ENCODE measurements at regions not wholly inside any gene's neighbourhood (a gene's known extent, or its start where the extent isn't known, plus 50 kb on each side); places are given as distances from the start of the nearest gene placed in this dataset.

- DNase-seq (no peak), ATAC-seq (no peak)
- Mint-ChIP-seq H3K27ac (no peak overlapping the region), H3K27me3 (no peaks in the 10 kb centered on the region), H3K9me3 (peaks cover 4% of the 10 kb centered on the region), H3K4me3 (no peak overlapping the region), H3K4me1 (no peaks in the 10 kb centered on the region), H3K36me3 (ENCODE audit: low read depth) (no peaks in the 10 kb centered on the region)
Observed at GRCh38 chr15:95726891-95727290, 603.6 kb upstream of the NR2F2 start.

- H3K27me3 Mint-ChIP-seq, result no peaks in the 10 kb centered on the region
- no peak overlapping the region for H3K27ac Mint-ChIP-seq
- peak; percentile 62 for ATAC-seq
- no peak overlapping the region for H3K4me3 Mint-ChIP-seq
- peaks cover 30% of the 10 kb centered on the region for H3K4me1 Mint-ChIP-seq
- peaks cover 25% of the 10 kb centered on the region for H3K9me3 Mint-ChIP-seq
- peak; percentile 3 for DNase-seq
- peaks cover 2% of the 10 kb centered on the region for H3K36me3 Mint-ChIP-seq (ENCODE audit: low read depth)
Observed at GRCh38 chr15:95733931-95734330, 596.6 kb upstream of the NR2F2 start.

GRCh38 chr15:95734422-95735316 lies 595.8 kb upstream of the NR2F2 start:
- H3K27ac Mint-ChIP-seq, result peak overlapping the region; percentile 36
- peak overlapping the region; percentile 6 for H3K4me3 Mint-ChIP-seq
- H3K27me3 Mint-ChIP-seq, result no peaks in the 10 kb centered on the region
- peaks cover 30% of the 10 kb centered on the region for H3K4me1 Mint-ChIP-seq
- H3K36me3 Mint-ChIP-seq (ENCODE audit: low read depth), result peaks cover 2% of the 10 kb centered on the region
- DNase-seq (no peak), ATAC-seq (no peak)
- H3K9me3 Mint-ChIP-seq, result peaks cover 25% of the 10 kb centered on the region

- Mint-ChIP-seq H3K4me3 (no peak overlapping the region), H3K9me3 (peaks cover 25% of the 10 kb centered on the region), H3K27me3 (no peaks in the 10 kb centered on the region), H3K36me3 (ENCODE audit: low read depth) (peaks cover 2% of the 10 kb centered on the region), H3K4me1 (peaks cover 40% of the 10 kb centered on the region), H3K27ac (no peak overlapping the region)
- DNase-seq, result no peak
- no peak for ATAC-seq
Observed at GRCh38 chr15:95737060-95737459, 593.4 kb upstream of the NR2F2 start.

- H3K4me1 Mint-ChIP-seq, result peaks cover 32% of the 10 kb centered on the region
- no peaks in the 10 kb centered on the region for H3K27me3 Mint-ChIP-seq
- no peaks in the 10 kb centered on the region for H3K36me3 Mint-ChIP-seq (ENCODE audit: low read depth)
- DNase-seq (no peak), ATAC-seq (no peak)
- H3K27ac Mint-ChIP-seq, result no peak overlapping the region
- peaks cover 37% of the 10 kb centered on the region for H3K9me3 Mint-ChIP-seq
- H3K4me3 Mint-ChIP-seq, result no peak overlapping the region
Observed at GRCh38 chr15:95739131-95739530, 591.4 kb upstream of the NR2F2 start.

- DNase-seq (no peak), ATAC-seq (no peak)
- Mint-ChIP-seq H3K27ac (no peak overlapping the region), H3K9me3 (peaks cover 15% of the 10 kb centered on the region), H3K4me3 (no peak overlapping the region), H3K4me1 (peaks cover 13% of the 10 kb centered on the region), H3K27me3 (no peaks in the 10 kb centered on the region), H3K36me3 (ENCODE audit: low read depth) (no peaks in the 10 kb centered on the region)
Observed at GRCh38 chr15:95741830-95742229, 588.7 kb upstream of the NR2F2 start.

GRCh38 chr15:95742256-95742655 lies 588.2 kb upstream of the NR2F2 start:
- no peak for ATAC-seq
- peaks cover 12% of the 10 kb centered on the region for H3K9me3 Mint-ChIP-seq
- H3K4me1 Mint-ChIP-seq, result peaks cover 13% of the 10 kb centered on the region
- H3K27ac Mint-ChIP-seq, result no peak overlapping the region
- no peaks in the 10 kb centered on the region for H3K36me3 Mint-ChIP-seq (ENCODE audit: low read depth)
- H3K4me3 Mint-ChIP-seq, result no peak overlapping the region
- no peaks in the 10 kb centered on the region for H3K27me3 Mint-ChIP-seq
- no peak for DNase-seq

- Mint-ChIP-seq H3K27me3 (no peaks in the 10 kb centered on the region), H3K4me1 (peaks cover 13% of the 10 kb centered on the region), H3K36me3 (ENCODE audit: low read depth) (no peaks in the 10 kb centered on the region), H3K4me3 (no peak overlapping the region), H3K9me3 (peaks cover 12% of the 10 kb centered on the region), H3K27ac (no peak overlapping the region)
- no peak for ATAC-seq
- no peak for DNase-seq
Observed at GRCh38 chr15:95742836-95743235, 587.7 kb upstream of the NR2F2 start.

GRCh38 chr15:95757171-95757570 lies 573.3 kb upstream of the NR2F2 start:
- ATAC-seq, result no peak

GRCh38 chr15:95758451-95758850 lies 572.0 kb upstream of the NR2F2 start:
- no peak overlapping the region for H3K27ac Mint-ChIP-seq
- no peaks in the 10 kb centered on the region for H3K27me3 Mint-ChIP-seq
- no peak for ATAC-seq
- no peak for DNase-seq
- H3K9me3 Mint-ChIP-seq, result no peaks in the 10 kb centered on the region
- no peaks in the 10 kb centered on the region for H3K36me3 Mint-ChIP-seq (ENCODE audit: low read depth)
- no peak overlapping the region for H3K4me3 Mint-ChIP-seq
- H3K4me1 Mint-ChIP-seq, result no peaks in the 10 kb centered on the region

More at GRCh38 chr15:95757171-95757570, 573.3 kb upstream of the NR2F2 start:
- Mint-ChIP-seq H3K4me3 (no peak overlapping the region), H3K9me3 (no peaks in the 10 kb centered on the region), H3K27ac (no peak overlapping the region), H3K27me3 (no peaks in the 10 kb centered on the region), H3K36me3 (ENCODE audit: low read depth) (no peaks in the 10 kb centered on the region), H3K4me1 (no peaks in the 10 kb centered on the region)
- no peak for DNase-seq

- DNase-seq (no peak), ATAC-seq (no peak)
- Mint-ChIP-seq H3K27me3 (no peaks in the 10 kb centered on the region), H3K27ac (no peak overlapping the region), H3K9me3 (no peaks in the 10 kb centered on the region), H3K36me3 (ENCODE audit: low read depth) (no peaks in the 10 kb centered on the region), H3K4me3 (no peak overlapping the region), H3K4me1 (no peaks in the 10 kb centered on the region)
Observed at GRCh38 chr15:95758851-95759250, 571.6 kb upstream of the NR2F2 start.

- H3K36me3 Mint-ChIP-seq (ENCODE audit: low read depth), result no peaks in the 10 kb centered on the region
- no peak for ATAC-seq
Observed at GRCh38 chr15:95760508-95760907, 570.0 kb upstream of the NR2F2 start.

GRCh38 chr15:95761501-95762165 lies 568.9 kb upstream of the NR2F2 start:
- no peak overlapping the region for H3K4me3 Mint-ChIP-seq
- DNase-seq (no peak), ATAC-seq (no peak)
- H3K4me1 Mint-ChIP-seq, result no peaks in the 10 kb centered on the region
- H3K36me3 Mint-ChIP-seq (ENCODE audit: low read depth), result no peaks in the 10 kb centered on the region
- H3K27me3 Mint-ChIP-seq, result no peaks in the 10 kb centered on the region
- H3K9me3 Mint-ChIP-seq, result no peaks in the 10 kb centered on the region
- H3K27ac Mint-ChIP-seq, result no peak overlapping the region

More at GRCh38 chr15:95760508-95760907, 570.0 kb upstream of the NR2F2 start:
- Mint-ChIP-seq H3K27ac (no peak overlapping the region), H3K9me3 (no peaks in the 10 kb centered on the region), H3K27me3 (no peaks in the 10 kb centered on the region), H3K4me3 (no peak overlapping the region), H3K4me1 (no peaks in the 10 kb centered on the region)
- no peak for DNase-seq

GRCh38 chr15:95763426-95763825 lies 567.1 kb upstream of the NR2F2 start:
- H3K36me3 Mint-ChIP-seq (ENCODE audit: low read depth), result no peaks in the 10 kb centered on the region
- H3K27me3 Mint-ChIP-seq, result no peaks in the 10 kb centered on the region
- no peak overlapping the region for H3K4me3 Mint-ChIP-seq
- ATAC-seq (no peak), DNase-seq (no peak)
- no peak overlapping the region for H3K27ac Mint-ChIP-seq
- H3K9me3 Mint-ChIP-seq, result no peaks in the 10 kb centered on the region
- H3K4me1 Mint-ChIP-seq, result no peaks in the 10 kb centered on the region

GRCh38 chr15:95765161-95765560 lies 565.3 kb upstream of the NR2F2 start:
- H3K9me3 Mint-ChIP-seq, result no peaks in the 10 kb centered on the region
- no peak overlapping the region for H3K27ac Mint-ChIP-seq
- no peak for ATAC-seq
- H3K36me3 Mint-ChIP-seq (ENCODE audit: low read depth), result no peaks in the 10 kb centered on the region
- DNase-seq, result no peak
- no peak overlapping the region for H3K4me3 Mint-ChIP-seq
- no peaks in the 10 kb centered on the region for H3K4me1 Mint-ChIP-seq
- H3K27me3 Mint-ChIP-seq, result no peaks in the 10 kb centered on the region

Measured in activated naive CD8-positive, alpha-beta T cell treated with anti-CD3 and anti-CD28 coated beads, Interleukin-2, amount 50 U/mL, for 24 hours (primary cell).